Activated effector memory CD4-positive, alpha-beta T cell treated with Interleukin-2 at 50 U/mL for 16 hours (primary cell): ENCODE measurements at regions not wholly inside any gene's neighbourhood (a gene's known extent, or its start where the extent isn't known, plus 50 kb on each side); places are given as distances from the start of the nearest gene placed in this dataset.

ENCODE experiments used
- DNase-seq: peaks from one replicate; pipeline ENCODE4 v3.0.0-alpha.2; 2020

DNA sequence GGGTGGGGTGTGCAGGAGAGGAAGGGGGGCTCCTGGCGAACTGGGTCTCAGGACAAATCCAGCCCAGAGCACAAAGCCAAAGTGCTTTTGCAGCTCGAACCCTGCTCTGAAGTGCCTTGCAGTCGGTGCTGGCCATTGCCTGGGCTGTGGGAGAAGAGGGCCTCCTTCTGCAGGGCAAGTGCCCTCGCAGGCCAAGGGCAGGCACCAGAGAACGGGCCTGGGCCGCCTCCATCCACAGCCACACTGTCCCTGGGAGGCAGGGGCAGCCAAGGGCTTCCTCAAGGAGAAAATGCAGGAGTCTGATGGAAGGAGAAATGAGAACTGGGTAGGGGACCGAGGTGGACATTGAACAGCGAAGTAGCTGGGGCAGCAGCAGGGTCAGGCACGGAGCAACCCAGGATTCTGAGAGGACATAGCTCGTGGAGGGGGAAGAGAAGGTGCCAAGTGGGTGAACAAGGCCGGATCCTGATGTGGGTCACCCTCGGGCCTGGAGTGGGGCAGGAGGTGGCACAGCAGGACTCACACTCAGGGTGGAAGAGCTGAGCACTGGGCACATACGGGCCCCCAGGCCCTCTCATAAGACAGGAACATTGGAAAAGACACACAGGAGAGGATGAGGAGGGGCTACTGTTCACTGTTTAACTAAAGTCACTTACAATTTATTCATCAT is 312.8 kb upstream of the SALL3 start:
- DNase-seq, result no peak

DNA sequence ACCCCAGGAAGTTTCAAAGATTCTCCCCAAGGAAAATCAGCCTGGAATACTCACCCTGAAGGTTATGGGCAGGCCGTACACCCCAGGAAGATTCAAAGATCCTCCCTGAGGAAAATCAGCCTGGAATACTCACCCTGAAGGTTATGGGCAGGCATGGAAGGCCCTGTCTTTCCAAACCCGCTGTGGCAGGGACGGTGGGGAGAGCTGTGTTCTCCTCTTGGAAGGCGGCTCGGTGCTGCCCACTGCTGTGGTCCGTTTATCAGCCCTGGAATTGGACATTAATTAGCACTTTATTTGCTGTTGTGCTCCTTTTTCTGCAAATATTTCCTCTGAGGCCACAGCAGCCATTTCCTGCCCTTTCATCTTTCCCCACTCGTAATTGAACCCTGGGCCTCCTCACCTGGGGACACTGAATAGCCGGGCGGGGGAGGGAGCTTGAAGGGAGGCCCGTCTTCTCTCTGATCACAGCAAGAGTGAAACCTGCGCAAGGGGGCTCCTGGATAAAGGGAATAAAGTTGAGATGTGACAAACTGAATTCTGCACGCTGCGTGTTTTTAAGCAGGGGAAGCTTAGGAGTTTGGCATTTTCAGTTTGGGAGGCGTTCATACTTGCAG is 308.7 kb upstream of the SALL3 start:
- no peak for DNase-seq

DNA sequence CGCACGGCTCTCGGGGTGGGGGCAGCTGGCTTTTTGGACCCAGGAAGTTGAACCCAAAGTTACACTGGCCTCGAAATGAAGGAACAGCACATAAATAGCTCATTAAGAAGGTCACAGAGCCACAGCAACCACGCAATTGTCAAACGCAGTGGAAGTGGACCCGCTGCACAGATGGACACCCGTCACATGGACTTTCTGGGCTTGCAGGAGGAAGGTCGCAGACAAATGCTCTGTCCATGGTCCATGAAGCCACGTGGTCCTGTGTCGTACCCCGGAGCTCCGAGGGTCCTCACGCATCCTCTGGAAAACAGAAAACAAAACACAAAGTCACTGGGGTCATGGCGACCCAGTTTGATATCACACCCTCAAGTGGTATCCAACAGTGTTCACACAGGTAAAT is 308.1 kb upstream of the SALL3 start:
- no peak for DNase-seq

DNA sequence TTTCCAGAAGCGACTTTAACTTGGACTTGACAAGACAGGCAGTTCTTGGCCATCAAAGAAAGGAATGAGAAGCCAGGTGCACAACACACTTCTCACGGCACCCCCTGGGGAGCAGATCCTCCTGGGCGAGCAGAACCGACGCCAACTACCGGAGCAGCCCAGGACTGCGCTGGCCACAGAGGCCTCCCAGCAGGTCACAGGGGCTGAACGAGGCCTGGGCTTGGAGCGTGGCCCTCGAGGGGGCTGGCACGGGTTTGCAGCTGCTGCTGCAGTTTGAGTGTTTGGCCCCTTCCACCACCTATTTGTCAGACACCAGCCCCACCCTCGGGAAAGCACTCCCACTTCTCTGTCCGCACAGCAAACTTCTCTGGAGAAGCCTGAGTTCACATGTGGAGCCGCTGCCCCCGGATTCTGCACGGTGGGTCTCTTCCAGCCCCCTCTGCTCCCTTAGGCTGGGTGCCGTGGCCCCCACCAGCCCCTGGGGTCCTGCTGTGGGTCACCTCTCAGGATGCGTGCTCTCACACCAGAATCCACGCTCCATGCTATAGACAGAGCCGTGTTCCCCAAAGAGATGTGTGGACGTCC is 306.7 kb upstream of the SALL3 start:
- no peak for DNase-seq

DNA sequence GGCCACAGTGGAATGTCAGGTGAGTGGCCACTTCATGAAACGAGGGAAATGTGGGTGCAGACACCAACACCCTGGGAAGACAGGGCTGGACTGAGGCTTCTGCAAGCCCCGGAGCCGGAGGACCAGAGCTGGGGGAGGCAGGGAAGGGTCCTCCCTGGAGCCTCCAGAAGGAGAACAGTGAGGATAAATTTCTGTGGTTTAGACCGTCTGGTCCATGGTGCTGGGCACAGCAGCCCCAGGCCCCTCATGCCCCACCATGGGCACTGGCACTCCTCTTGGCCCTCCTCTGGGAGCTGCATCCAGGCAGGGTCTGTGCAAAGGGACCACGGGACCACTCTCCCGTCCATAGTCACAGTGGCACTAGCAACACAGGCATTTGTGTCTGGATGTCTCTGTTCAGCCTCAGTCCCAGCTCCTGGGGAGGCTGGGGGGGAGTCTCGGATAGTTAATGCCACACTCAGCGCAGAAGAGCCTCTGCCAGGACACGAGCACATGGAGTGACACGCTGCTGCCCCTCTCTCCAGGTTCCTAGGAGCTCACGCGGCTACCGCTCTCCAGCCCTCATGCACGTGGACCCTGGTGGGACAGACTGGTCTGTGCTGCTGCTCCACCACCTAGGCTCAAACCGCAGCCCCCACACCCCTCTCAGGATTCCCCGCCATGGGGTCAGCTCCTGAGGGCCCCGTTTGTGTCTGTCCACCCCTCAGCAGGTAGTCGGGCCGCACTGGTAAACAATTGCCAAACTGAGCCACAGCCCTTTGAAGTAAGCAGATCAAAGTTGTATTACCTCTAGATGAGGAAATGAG is 305.9 kb upstream of the SALL3 start:
- DNase-seq, result no peak

DNA sequence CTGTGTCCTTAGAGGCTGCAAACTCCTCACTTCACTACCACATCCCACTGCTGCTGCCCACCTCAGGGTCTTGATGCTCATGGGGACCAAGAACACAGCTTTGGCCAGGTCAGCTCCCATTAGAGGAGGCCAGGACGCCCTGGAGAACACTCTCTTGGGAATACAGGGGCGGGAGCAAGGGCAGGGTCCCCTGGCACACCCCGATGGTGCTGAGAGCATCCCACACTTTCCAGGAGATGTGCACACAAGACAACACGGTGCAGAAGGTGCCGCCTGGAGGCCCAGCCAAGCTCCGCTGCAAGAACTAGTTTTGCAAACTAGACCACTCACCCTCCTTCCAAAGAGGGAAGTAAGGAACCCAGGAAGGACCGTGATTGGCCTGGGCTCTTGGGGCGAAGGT is 304.4 kb upstream of the SALL3 start:
- DNase-seq, result no peak

DNA sequence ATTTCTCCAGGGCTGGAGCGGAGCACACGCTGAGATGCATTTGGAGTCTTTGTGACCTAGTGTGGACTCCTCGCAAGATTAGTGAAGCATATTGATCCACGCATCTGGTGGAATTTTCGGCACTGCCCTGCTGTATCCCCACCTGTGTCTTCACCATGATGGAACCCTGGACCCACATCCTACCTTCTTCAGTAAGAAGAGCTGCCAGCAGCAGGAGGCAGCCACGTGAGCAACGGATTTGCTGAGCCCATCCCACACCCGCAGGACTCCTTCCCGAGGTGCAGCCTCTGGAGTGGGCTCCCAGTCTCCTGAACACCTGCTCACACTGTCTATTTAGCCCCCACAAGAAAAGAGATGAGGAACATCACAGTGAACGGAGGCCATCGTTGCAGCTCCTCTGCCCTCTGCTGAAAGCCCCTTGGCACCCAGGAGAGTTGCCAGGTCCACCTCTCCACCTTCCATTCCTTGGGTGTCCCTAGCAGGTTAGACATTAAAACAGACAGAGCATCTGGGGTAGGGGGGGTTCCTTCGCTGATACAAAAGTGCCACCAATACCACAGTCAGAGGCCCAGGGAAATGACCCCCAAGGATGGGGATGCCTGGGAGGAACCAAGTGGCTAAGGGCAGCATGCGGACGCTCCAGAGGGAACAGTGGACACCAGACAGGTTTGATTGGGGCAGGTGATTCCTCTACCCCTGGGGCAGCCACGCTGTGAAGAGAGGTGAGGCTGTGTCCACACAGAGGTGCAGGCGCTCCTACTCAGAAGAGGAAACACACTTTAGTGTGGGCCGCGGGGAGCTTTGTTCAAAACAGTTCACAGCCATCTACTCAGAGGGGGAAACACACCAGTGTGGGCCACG is 302.8 kb upstream of the SALL3 start:
- no peak for DNase-seq

DNA sequence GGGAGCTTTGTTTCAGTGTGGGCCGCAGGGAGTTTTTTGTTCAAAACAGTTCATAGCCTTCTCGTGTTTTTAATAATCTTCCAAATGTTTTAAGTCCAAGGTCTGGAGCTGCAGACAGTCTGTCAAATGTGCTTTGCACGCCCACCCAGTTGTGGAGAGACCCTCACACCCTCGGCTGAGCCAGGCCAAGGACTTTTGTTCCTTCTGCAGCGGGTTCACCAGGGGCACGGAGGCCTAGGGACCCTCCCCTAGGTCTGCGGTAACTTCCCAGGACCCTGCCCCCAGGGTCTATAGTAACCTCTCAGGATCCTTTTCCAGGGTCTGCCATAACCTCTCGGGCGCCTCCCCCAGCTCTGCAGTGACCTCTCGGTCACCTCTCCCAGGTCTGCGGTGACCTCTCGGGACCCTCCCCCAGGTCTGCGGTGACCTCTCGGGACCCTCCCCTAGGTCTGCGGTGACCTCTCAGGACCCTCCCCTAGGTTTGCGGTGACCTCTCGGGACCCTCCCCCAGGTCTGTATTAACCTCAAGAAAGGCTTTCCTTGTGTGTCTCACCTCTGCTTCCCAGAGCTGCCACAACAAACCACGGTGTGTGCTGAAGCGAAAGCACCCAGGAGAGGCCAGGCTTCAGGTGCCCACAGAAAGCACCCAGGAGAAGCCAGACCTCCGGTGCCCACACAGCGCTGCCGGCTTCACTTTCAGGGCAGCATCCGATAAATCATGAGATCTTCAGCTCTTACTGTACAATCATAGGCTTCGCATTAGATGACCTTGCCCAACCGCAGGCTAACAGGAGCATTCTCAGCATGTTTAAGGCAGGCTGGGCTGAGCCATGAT is 301.9 kb upstream of the SALL3 start:
- no peak for DNase-seq

DNA sequence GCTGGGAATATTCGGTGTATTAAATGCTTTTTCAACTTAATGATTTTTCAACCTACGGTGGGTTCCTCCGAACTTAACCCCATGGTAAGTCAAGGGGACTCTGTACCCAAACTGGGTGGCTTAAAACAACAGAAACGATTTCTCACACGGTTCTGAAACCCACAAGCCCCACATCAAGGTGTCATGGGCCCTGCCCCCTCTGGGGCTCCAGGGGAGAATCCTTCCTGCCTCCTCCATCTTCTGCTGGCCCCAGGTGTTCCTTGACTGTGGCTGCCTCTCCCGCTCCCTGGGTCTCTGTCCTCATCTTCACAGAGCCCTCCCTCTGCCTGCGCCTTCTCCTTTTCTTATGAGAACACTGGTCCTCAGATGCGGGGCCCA is 301.3 kb upstream of the SALL3 start:
- no peak for DNase-seq

DNA sequence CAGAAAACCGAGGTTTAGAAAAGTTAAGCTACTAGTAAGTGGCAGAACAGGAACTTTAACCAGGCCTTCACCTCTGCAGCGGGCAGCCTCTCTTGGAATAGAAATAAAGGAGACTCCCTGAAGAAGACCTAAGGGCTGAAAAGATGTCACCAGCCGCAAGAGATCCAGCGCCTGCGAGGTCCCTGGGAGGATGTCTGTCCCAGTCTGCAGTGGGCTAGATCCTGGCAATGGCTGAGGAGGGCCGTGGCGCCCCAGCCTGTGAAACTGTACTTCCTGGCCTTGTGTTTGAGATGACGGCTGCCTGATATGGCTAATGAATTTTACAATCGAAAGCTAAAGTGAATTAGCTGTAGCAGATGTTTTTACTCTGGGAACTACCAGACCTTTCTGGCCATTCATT is 300.6 kb upstream of the SALL3 start:
- DNase-seq, result no peak

DNA sequence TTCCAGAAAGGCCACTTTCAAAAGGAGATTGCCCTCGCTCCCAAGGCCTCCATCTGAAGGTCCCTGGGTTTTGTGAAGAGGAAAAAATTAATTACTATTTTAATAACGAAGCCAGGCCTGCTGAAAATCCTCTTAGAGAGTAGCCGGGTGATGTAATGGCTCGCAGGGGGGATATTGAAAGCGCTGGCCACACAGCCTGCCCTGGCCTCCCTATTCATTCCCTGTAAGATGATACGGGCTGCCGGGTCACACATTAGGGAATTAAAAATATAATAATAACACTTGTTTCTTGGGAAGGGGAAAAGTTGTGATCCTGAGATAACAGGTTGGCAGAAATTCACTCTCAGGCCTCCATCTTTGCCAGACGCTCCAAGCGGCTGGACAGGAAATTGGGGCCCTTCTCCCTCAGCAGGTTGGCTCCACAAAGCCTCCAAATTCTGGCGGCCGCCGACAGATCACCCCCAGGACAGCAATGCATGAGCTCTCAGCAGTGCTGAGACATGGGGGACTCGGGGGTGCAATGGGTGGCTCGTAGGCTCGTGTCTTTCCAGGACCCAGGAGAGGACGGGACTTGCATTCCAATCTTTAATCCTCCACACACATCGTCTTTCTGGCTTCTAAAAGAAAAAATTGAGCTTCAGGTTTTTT is 299.9 kb upstream of the SALL3 start:
- no peak for DNase-seq

DNA sequence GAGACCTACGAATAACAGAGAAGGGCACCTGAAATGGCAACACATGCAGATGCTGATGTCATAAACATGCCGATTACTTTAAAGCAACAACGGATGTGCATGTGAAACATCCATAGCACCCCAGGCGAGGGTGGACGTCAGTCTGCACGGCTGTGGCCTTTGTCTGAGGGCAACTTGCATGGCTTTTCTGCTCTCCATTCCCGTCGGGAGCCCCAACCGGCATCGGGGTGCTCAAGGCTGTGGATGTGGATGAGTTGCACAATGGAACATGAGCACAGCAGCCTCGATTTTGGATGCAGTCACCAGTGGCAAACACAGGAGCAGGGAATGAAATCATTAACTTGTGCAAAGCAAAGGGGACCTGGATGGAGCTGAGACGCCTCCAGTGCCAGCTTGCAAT is 298.2 kb upstream of the SALL3 start:
- no peak for DNase-seq

DNA sequence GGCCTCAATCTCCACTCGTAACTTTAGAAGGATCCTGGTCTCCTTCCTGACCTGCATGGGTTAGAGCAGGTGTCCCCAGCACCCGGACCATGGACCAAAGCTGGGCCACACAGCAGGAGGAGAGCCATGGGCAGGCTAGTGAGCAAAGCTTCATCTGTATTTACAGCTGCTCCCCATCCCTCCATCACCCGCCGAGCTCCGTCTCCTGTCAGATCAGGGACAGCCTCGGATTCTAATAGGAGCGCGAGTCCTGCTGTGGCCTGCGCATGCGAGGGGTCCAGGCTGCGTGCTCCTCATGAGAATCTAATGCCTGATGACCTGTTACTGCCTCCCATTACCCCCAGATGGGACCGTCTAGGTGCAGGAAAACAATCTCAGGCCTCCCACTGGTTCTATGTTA is 297.7 kb upstream of the SALL3 start:
- DNase-seq, result no peak

DNA sequence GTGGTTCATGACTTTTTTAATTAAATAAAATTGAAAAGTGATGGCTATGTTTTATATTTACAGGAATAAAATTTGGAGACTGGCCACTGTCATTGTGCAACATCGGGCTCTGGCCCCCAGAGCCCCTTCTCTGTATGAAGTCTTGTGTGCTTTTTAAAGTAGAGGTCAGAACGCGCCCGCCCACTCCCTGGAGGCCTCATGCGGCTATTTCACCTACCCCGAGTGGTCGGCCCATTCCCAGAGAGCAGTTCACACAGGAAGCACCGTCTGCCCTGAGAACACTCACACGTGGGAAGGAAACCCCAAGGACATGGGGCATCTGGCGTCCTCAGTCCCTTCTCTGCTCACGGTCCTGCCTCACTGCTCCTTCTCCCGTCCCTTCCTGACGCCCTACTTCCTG is 296.9 kb upstream of the SALL3 start:
- no peak for DNase-seq

DNA sequence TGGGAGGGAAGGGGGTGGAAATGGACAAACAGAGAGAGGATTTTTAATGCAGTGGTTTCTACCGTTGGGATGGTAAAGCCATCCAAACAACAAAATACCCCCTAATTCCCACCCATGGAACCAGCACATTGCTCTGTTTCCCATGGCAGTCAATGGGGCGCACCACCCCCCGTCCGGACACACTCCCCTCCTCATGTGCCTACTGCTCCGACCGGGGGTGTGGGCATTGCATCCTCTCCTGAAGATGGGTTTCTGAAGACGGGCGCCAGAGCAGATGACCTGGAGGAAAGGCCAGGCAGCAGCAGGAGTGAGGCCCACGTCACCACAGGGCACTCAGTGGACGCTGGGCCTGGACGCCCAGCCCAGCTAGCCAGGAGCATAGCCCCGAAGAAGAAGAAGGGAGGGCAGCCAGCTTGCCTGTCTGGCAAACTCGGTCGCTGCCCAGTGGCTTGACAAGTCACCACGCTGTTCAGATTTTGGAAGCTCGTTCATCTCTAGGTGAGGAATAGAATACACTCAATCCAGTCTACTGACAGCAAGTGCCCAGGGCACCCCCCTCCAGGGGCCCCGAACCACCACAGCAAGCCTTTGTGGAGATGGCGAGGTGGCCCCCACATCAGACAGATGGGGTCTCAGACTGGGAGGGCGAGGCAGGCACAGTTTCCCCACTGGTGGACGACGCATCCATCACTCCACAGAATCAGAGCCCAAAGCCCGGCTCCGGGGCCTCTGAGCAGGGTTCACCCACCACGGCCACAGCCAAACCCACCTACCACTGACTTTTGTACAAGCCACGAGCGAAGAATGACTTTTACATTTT is 296.2 kb upstream of the SALL3 start:
- DNase-seq, result no peak

DNA sequence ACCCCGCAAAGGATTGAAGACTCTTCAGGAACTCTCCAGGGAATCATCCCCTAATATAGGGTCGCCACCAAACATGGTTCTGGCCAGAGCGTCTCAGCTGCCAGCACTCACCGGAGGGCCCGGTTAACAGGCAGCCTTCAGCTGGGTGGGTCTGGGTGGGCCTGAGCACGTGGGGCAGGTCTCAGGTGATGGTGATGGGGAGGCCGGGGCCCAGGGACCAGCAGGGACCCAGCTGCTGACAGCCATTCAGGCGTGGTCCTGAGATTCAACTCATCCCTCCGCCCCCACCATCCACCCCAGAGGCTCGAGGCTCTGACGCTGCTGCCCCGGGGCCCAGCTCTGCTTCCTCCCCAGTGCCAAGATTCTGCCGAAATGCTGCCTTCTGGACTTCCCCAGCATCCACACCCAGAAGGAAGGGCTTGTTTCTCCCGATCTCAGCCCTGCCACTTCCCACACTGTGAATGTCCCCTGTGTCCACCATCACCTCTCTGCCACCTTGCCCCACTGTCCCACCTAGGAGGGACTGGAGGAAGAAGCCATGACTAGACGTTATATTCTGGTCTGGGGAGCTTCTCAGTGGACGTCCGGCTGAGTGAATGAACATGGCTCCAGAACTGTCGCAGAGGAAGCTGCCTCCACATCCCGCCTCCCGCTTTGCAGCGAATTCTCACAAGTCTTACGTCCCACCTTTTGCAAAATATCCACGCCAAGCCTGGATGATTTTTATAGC is 294.2 kb upstream of the SALL3 start:
- no peak for DNase-seq

DNA sequence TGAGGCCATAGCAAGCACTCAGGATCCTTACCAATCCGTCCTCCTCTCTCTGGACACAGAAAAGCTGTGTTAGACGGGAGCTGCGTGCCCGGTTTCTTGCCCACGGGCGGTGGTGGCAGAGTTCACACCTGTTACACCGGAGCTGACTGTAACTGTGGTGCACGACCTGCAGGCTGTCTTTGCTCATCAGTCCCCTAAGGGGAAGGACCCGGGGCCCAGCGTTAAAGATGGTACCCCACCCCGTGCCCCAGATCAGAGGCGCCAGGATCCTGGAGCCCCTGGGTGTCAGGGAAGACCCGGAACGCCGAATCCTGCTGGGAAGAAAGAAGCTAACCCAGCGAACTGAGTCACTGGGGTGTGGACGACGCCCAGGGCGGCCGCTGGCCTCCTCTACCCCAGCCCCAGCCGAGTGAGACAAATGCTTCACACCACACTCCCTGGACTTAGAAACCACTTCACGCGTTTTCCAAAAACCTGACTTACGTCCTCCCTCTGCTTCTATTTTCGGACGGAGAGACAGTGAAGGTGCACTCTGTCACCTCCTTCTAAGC is 293.6 kb upstream of the SALL3 start:
- no peak for DNase-seq

DNA sequence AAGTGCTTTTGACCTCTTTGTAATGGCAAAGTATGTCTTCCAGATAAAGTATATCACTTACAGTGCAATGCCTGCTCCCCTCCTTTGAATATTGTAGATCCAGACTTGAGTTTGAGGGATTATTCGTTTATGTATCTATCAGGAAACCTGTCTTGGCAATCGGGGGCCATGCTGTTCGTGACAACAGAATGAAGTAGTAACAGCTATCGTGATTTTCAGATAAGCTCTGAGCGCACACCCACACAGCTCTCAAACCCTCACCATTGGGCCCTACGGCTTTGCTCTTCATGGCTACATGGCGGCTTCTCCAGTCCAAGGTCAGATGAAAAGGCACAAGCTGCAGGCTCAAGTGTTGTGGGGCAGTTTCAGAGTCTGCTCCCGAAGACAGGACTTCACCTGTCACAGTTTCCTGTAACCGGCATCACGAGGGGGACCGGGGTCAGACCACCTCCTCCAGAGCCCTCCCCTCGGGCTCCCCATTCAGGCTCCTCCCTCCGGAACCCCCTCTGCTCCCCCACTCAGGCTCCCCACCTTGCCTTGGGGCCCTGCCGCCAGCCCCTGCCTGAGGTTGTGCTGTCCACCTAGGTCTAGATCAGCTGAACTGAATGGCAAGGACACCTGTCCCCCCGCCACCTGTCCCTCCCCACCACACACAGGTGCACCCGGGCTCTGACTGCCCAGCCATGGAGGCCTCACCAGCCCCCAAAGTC is 292.5 kb upstream of the SALL3 start:
- DNase-seq, result no peak

DNA sequence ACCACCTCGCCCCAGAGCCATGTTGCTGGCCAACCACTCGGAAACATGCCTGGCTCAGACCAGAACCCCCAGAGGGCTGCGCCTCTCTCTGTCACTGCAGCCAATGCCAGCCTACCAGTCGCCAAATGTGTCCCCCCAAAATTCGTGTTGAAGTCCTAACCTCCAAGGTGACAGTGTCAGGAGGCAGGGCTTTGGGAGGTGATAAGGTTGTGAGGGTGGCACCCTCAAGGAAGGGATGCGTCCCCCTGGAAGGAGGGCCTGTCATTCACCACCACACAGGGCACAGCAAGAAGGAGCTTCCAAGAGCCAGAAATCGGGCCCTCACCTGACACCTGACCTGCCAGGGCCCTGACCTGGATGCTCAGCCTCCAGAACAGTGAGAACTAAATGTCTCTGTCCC is 291.9 kb upstream of the SALL3 start:
- no peak for DNase-seq
